MCF 10A (cell line): ENCODE measurements at regions not wholly inside any gene's neighbourhood (a gene's known extent, or its start where the extent isn't known, plus 50 kb on each side); places are given as distances from the start of the nearest gene placed in this dataset.

Experiments
- BruUV-seq: library from RNA; stranded (reverse); fragments of 400-500 nt; replicated peaks from 2 replicates; lab custom pipeline; 2021; lab: Mats Ljungman, UMichigan
- CTCF ChIA-PET: fragments of 300-600 bp; sonication (Branson Sonifier 250); formaldehyde crosslinking; extraction: SDS; loops from one replicate; lab custom pipeline; 2021; ENCODE audit warnings: antibody characterized with exemption, inconsistent platforms; lab: Yijun Ruan, JAX
- POLR2A ChIA-PET: fragments of 300-600, 350-650 bp; sonication (Branson Sonifier 250); formaldehyde crosslinking; extraction: SDS; loops from one replicate; lab custom pipeline; 2020; ENCODE audit warnings: antibody characterized with exemption, inconsistent platforms; lab: Yijun Ruan, JAX
- DNase-seq: peaks from one replicate; pipeline ENCODE4 v3.0.0-alpha.2; 2018; ENCODE audit not compliant: unreplicated experiment
- H3K27ac Mint-ChIP-seq: one replicate; pipeline ENCODE4 v1.8.0; 2022; ENCODE audit warnings: mild to moderate bottlenecking, low read depth, mixed read lengths; ENCODE audit not compliant: unreplicated experiment
- H3K27me3 Mint-ChIP-seq: one replicate; pipeline ENCODE4 v1.8.0; 2022; ENCODE audit warnings: mixed read lengths; ENCODE audit not compliant: insufficient read depth, unreplicated experiment
- H3K36me3 Mint-ChIP-seq: one replicate; pipeline ENCODE4 v1.8.0; 2022; ENCODE audit warnings: mild to moderate bottlenecking, moderate library complexity, mixed read lengths; ENCODE audit not compliant: insufficient read depth, unreplicated experiment
- H3K4me1 Mint-ChIP-seq: one replicate; pipeline ENCODE4 v1.8.0; 2022; ENCODE audit warnings: mixed read lengths; ENCODE audit not compliant: insufficient read depth, unreplicated experiment
- H3K4me3 Mint-ChIP-seq: one replicate; pipeline ENCODE4 v1.8.0; 2022; ENCODE audit warnings: mild to moderate bottlenecking, moderate library complexity, mixed read lengths; ENCODE audit not compliant: unreplicated experiment
- H3K9me3 Mint-ChIP-seq: one replicate; pipeline ENCODE4 v1.8.0; 2022; ENCODE audit warnings: mixed read lengths; ENCODE audit not compliant: unreplicated experiment
- CTCF ChIP-seq: fragments of 200-600 bp; IDR thresholded peaks from one replicate; pipeline ENCODE4 v1.8.0; 2022; ENCODE audit warnings: antibody characterized with exemption, mild to moderate bottlenecking; ENCODE audit not compliant: unreplicated experiment
- intact Hi-C: fragments of 100-400 bp; cut with micrococcal nuclease; formaldehyde crosslinking; loops from 2 replicates; pipeline ENCODE4 v1.14.1; 2022

GRCh38 chr7:52615021-52615695, 420.3 kb upstream of the POM121L12 start:
- no peak for DNase-seq
- Mint-ChIP-seq H3K4me1 (peaks cover 5% of the 10 kb centered on the region), H3K27me3 (no peaks in the 10 kb centered on the region), H3K4me3 (no peak overlapping the region), H3K9me3 (no peaks in the 10 kb centered on the region), H3K36me3 (no peaks in the 10 kb centered on the region), H3K27ac (no peak overlapping the region)
- intact Hi-C loops = no loop called here
- ChIA-PET POLR2A (no interaction called here), CTCF (no interaction called here)
- BruUV-seq = no TSS peak
- no peak for TF ChIP-seq CTCF

DNA sequence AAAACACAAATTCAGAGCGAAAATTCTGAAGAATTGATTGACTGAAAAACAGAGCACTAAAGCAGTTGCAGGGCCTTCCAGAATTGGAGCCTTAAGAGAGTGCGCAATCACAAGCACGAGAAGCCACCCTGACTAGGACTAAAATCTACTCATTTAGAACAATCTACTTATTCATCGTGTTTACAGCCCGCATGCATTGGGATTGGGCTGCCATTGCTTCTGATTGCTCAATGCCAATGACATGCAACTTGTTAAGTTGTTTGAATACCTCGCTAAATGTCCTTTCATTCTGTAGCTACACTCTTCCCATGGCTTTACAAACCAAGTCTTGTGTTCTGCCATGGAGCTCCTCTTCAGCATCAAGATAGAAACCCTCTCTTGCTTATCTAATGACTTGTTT, 425.9 kb upstream of the POM121L12 start:
- Mint-ChIP-seq H3K4me3 (no peak overlapping the region), H3K27me3 (no peaks in the 10 kb centered on the region), H3K27ac (no peak overlapping the region), H3K36me3 (no peaks in the 10 kb centered on the region), H3K4me1 (no peaks in the 10 kb centered on the region), H3K9me3 (no peaks in the 10 kb centered on the region)
- no peak for TF ChIP-seq CTCF
- POLR2A ChIA-PET = no interaction called here
- no peak for DNase-seq
- no TSS peak for BruUV-seq
- CTCF ChIA-PET = interaction anchor here (0.6 kb wide), 2 partner anchors 189 to 212 kb away, joined by 3 to 5 read pairs; no protein-coding TSS in a partner anchor
- intact Hi-C loops = no loop called here

- ChIA-PET POLR2A (no interaction called here), CTCF (no interaction called here)
- H3K27me3 Mint-ChIP-seq = no peaks in the 10 kb centered on the region
- no peaks in the 10 kb centered on the region for H3K36me3 Mint-ChIP-seq
- no peaks in the 10 kb centered on the region for H3K9me3 Mint-ChIP-seq
- H3K4me1 Mint-ChIP-seq = no peaks in the 10 kb centered on the region
- H3K4me3 Mint-ChIP-seq = no peak overlapping the region
- BruUV-seq = no TSS peak
- intact Hi-C loops = no loop called here
- no peak for TF ChIP-seq CTCF
- DNase-seq = no peak
- H3K27ac Mint-ChIP-seq = no peak overlapping the region
Observed at GRCh38 chr7:52592698-52593097, 442.7 kb upstream of the POM121L12 start.

- intact Hi-C loops = no loop called here
- H3K27me3 Mint-ChIP-seq = no peaks in the 10 kb centered on the region
- no TSS peak for BruUV-seq
- ChIA-PET CTCF (interaction anchor here (0.5 kb wide), 1 partner anchor 24 kb away, joined by 3 read pairs; no protein-coding TSS in a partner anchor), POLR2A (no interaction called here)
- no peak overlapping the region for H3K27ac Mint-ChIP-seq
- H3K9me3 Mint-ChIP-seq = no peaks in the 10 kb centered on the region
- no peaks in the 10 kb centered on the region for H3K36me3 Mint-ChIP-seq
- DNase-seq = no peak
- H3K4me1 Mint-ChIP-seq = no peaks in the 10 kb centered on the region
- H3K4me3 Mint-ChIP-seq = no peak overlapping the region
- no peak for TF ChIP-seq CTCF
Observed at GRCh38 chr7:52586704-52587103, 448.7 kb upstream of the POM121L12 start.
